ENCODE measurements at regions not wholly inside any gene's neighbourhood (a gene's known extent, or its start where the extent isn't known, plus 50 kb on each side); places are given as distances from the start of the nearest gene placed in this dataset.

DNA sequence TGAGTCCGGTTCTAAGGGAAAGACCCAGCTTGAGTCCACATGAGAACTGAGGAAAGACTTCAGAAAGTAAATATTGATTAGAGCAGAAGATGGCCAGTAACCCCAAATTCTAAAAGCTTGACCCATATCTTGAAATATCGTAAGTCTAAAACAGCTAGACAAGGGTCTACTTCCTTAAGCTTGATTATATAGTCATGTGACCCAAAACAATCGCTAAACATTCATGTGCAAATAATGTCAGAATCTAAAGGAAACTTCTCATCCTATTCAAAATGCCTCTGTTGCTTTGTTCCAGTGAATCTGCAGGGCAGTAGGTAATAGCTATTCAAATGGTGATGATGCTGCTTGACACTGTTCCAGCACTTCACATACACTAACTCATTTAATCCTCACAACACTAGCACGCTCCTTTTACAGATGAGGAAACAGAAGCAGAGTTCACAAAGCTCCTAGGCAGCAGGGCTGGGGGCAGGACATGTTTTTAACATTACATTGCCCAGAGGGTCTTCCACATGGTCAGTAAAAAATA lies 52.6 kb downstream of the TCF20 start:
- intact Hi-C loops (cut with micrococcal nuclease) = no loop called here
- no TSS peak for BruUV-seq (replicated peaks)
- no peak overlapping the region for H2AFZ ChIP-seq (ENCODE audit: low read length)
- H3K27ac ChIP-seq (ENCODE audit: low read length) = no peak overlapping the region
- no peak overlapping the region for H3K4me2 ChIP-seq (ENCODE audit: low read length)
- H4K20me1 ChIP-seq (ENCODE audit: low read length) = 0 out of 2 replicates have a peak, but pooled peaks cover 5% of the 10 kb centered on the region
- CTCF ChIA-PET = interaction anchor here (0.9 kb wide), 1 partner anchor 227 kb away, joined by 3 read pairs; no protein-coding TSS in a partner anchor
- no peaks in the 10 kb centered on the region for H3K9me3 ChIP-seq (ENCODE audit: low read length)
- DNase-seq = no peak
- no peak overlapping the region for H3K9ac ChIP-seq (ENCODE audit: low read length)
- no peaks in the 10 kb centered on the region for H3K27me3 ChIP-seq (ENCODE audit: low read length)
- H3K36me3 ChIP-seq (ENCODE audit: low read depth, low read length) = peaks cover 4% of the 10 kb centered on the region; the same call in 1 of the 2 replicates
- peaks cover 15% of the 10 kb centered on the region for H3K4me1 ChIP-seq (ENCODE audit: insufficient read depth, low read length)
- no peak for ATAC-seq
- no peaks in the 10 kb centered on the region for H3K9me2 ChIP-seq (replicated peaks; ENCODE audit: low read length)
- POLR2A ChIA-PET (ENCODE audit: unreplicated experiment) = no interaction called here
- H3F3A ChIP-seq (ENCODE audit: low read length, unreplicated experiment) = no peaks in the 10 kb centered on the region
- no peak overlapping the region for H3K4me3 ChIP-seq (ENCODE audit: low read length)
- TF ChIP-seq EZH2 (IDR thresholded peaks at IDR 0.05; ENCODE audit: low read length, unreplicated experiment) (no peak), EZH2phosphoT487 (IDR thresholded peaks at IDR 0.05; ENCODE audit: borderline replicate concordance, low read length) (no peak)
- TF ChIP-seq, protein P1, sequence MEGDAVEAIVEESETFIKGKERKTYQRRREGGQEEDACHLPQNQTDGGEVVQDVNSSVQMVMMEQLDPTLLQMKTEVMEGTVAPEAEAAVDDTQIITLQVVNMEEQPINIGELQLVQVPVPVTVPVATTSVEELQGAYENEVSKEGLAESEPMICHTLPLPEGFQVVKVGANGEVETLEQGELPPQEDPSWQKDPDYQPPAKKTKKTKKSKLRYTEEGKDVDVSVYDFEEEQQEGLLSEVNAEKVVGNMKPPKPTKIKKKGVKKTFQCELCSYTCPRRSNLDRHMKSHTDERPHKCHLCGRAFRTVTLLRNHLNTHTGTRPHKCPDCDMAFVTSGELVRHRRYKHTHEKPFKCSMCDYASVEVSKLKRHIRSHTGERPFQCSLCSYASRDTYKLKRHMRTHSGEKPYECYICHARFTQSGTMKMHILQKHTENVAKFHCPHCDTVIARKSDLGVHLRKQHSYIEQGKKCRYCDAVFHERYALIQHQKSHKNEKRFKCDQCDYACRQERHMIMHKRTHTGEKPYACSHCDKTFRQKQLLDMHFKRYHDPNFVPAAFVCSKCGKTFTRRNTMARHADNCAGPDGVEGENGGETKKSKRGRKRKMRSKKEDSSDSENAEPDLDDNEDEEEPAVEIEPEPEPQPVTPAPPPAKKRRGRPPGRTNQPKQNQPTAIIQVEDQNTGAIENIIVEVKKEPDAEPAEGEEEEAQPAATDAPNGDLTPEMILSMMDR (conservative IDR thresholded peaks at IDR 0.05; ENCODE audit: low read depth, low read length) = no peak
- peaks cover 66% of the 10 kb centered on the region for H3K79me2 ChIP-seq (ENCODE audit: low read length)

DNA sequence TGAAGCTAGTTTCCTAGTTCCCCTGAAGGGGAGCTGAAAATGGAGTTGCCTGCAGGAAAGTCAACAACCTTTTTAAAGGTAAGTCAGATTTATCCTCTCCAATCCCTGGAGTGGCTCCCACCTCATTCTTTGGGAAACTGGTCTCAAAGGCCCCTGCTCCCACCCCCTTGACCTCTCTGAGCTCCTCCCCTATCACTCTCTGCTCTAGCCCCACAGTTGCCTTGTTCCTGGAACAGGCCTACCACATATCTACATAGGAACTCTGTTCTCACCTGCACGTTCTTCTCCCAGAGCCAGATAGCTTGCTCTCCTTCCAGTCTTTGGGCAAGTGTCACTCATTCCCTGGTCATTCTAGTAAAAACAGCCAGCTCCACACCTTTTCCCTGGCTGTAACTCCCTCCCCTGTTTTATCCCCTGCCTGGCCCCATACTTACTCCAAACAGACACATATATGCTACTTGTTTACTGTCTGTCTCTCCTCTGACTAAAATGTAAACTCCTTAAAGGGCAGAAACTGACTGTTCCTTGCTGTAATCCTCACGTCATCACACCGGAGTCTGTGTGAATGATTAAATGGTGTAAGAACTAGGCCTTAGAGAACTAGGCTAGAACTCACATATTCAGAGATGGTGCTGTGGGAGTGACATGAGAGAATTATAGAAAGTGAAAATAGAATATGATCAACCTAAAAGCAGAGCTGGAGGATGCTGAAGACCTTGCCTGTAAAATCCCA lies 53.3 kb downstream of the TCF20 start:
- no peaks in the 10 kb centered on the region for H4K20me1 ChIP-seq (ENCODE audit: low read length)
- intact Hi-C loops (cut with micrococcal nuclease) = no loop called here
- ATAC-seq (no peak), DNase-seq (no peak)
- ChIA-PET POLR2A (ENCODE audit: unreplicated experiment) (no interaction called here), CTCF (interaction anchor here (0.9 kb wide), 1 partner anchor 228 kb away, joined by 3 read pairs; no protein-coding TSS in a partner anchor)
- no peak for TF ChIP-seq EZH2 (IDR thresholded peaks at IDR 0.05; ENCODE audit: low read length, unreplicated experiment)
- TF ChIP-seq, protein P1 (conservative IDR thresholded peaks at IDR 0.05; ENCODE audit: low read depth, low read length) = no peak
- TF ChIP-seq EZH2phosphoT487 (IDR thresholded peaks at IDR 0.05; ENCODE audit: borderline replicate concordance, low read length) = no peak
- no peaks in the 10 kb centered on the region for H3K9me3 ChIP-seq (ENCODE audit: low read length)
- no peak overlapping the region for H3K27ac ChIP-seq (ENCODE audit: low read length)
- H3K9ac ChIP-seq (ENCODE audit: low read length) = no peak overlapping the region
- H3F3A ChIP-seq (ENCODE audit: low read length, unreplicated experiment) = no peaks in the 10 kb centered on the region
- H3K79me2 ChIP-seq (ENCODE audit: low read length) = peaks cover 60% of the 10 kb centered on the region
- no TSS peak for BruUV-seq (replicated peaks)
- no peak overlapping the region for H3K4me3 ChIP-seq (ENCODE audit: low read length)
- peaks cover 4% of the 10 kb centered on the region; the same call in 1 of the 2 replicates for H3K36me3 ChIP-seq (ENCODE audit: low read depth, low read length)
- H3K4me2 ChIP-seq (ENCODE audit: low read length) = no peak overlapping the region
- H3K4me1 ChIP-seq (ENCODE audit: insufficient read depth, low read length) = peaks cover 8% of the 10 kb centered on the region
- H2AFZ ChIP-seq (ENCODE audit: low read length) = no peak overlapping the region
- H3K27me3 ChIP-seq (ENCODE audit: low read length) = no peaks in the 10 kb centered on the region
- H3K9me2 ChIP-seq (replicated peaks; ENCODE audit: low read length) = no peaks in the 10 kb centered on the region

All from PC-3 (cell line).